ENCODE measurements at regions not wholly inside any gene's neighbourhood (a gene's known extent, or its start where the extent isn't known, plus 50 kb on each side); places are given as distances from the start of the nearest gene placed in this dataset.

DNA sequence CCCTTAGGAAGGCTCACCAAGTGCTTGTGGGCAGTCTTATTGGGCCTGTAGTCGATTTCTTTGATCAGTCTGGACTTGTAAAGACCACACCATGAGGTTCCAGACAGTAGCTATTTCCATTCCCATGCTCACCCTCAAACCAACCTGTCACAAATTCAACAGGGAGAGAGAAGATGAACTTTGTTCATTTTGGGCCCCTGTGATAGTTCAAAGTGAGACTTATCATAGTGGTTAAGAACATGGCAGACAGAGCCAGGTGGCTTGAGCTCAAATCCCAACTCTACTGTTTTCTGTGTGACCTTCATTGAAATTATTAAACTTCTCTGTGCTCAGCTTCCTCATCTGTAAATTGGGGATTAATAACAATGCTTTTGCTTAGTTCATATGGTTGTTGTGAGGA is 53.9 kb upstream of the CTLA4 start (continued):
- TF ChIP-seq CEBPG (CRISPR knock-in tag; IDR thresholded peaks at IDR 0.05), result no peak
- no peak for TF ChIP-seq MED13 (CRISPR knock-in tag; IDR thresholded peaks at IDR 0.05)
- TF ChIP-seq DNMT1 (CRISPR knock-in tag; IDR thresholded peaks at IDR 0.05), result no peak
- TF ChIP-seq HNF4G (IDR thresholded peaks at IDR 0.05; ENCODE audit: borderline replicate concordance, low read depth, low read length), result peak; percentile 72; the same call in 1 of the 2 replicates
- no peak for TF ChIP-seq HNF4G (CRISPR knock-in tag; IDR thresholded peaks at IDR 0.05; ENCODE audit: borderline replicate concordance, low read depth)
- TF ChIP-seq, protein P1, sequence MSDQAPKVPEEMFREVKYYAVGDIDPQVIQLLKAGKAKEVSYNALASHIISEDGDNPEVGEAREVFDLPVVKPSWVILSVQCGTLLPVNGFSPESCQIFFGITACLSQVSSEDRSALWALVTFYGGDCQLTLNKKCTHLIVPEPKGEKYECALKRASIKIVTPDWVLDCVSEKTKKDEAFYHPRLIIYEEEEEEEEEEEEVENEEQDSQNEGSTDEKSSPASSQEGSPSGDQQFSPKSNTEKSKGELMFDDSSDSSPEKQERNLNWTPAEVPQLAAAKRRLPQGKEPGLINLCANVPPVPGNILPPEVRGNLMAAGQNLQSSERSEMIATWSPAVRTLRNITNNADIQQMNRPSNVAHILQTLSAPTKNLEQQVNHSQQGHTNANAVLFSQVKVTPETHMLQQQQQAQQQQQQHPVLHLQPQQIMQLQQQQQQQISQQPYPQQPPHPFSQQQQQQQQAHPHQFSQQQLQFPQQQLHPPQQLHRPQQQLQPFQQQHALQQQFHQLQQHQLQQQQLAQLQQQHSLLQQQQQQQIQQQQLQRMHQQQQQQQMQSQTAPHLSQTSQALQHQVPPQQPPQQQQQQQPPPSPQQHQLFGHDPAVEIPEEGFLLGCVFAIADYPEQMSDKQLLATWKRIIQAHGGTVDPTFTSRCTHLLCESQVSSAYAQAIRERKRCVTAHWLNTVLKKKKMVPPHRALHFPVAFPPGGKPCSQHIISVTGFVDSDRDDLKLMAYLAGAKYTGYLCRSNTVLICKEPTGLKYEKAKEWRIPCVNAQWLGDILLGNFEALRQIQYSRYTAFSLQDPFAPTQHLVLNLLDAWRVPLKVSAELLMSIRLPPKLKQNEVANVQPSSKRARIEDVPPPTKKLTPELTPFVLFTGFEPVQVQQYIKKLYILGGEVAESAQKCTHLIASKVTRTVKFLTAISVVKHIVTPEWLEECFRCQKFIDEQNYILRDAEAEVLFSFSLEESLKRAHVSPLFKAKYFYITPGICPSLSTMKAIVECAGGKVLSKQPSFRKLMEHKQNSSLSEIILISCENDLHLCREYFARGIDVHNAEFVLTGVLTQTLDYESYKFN (CRISPR knock-in tag; conservative IDR thresholded peaks at IDR 0.05), result peak; percentile 61
- TF ChIP-seq, protein P2, sequence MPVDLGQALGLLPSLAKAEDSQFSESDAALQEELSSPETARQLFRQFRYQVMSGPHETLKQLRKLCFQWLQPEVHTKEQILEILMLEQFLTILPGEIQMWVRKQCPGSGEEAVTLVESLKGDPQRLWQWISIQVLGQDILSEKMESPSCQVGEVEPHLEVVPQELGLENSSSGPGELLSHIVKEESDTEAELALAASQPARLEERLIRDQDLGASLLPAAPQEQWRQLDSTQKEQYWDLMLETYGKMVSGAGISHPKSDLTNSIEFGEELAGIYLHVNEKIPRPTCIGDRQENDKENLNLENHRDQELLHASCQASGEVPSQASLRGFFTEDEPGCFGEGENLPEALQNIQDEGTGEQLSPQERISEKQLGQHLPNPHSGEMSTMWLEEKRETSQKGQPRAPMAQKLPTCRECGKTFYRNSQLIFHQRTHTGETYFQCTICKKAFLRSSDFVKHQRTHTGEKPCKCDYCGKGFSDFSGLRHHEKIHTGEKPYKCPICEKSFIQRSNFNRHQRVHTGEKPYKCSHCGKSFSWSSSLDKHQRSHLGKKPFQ (CRISPR knock-in tag; IDR thresholded peaks at IDR 0.05; ENCODE audit: insufficient replicate concordance), result no peak
- TF ChIP-seq ZNF644 (CRISPR knock-in tag; IDR thresholded peaks at IDR 0.05; ENCODE audit: low read depth), result peak; percentile 98
- TF ChIP-seq, protein P3, sequence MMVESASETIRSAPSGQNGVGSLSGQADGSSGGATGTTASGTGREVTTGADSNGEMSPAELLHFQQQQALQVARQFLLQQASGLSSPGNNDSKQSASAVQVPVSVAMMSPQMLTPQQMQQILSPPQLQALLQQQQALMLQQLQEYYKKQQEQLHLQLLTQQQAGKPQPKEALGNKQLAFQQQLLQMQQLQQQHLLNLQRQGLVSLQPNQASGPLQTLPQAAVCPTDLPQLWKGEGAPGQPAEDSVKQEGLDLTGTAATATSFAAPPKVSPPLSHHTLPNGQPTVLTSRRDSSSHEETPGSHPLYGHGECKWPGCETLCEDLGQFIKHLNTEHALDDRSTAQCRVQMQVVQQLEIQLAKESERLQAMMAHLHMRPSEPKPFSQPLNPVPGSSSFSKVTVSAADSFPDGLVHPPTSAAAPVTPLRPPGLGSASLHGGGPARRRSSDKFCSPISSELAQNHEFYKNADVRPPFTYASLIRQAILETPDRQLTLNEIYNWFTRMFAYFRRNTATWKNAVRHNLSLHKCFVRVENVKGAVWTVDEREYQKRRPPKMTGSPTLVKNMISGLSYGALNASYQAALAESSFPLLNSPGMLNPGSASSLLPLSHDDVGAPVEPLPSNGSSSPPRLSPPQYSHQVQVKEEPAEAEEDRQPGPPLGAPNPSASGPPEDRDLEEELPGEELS (CRISPR knock-in tag; IDR thresholded peaks at IDR 0.05), result 0 out of 2 replicates have a peak, but pooled peaks have one; percentile 15
- TF ChIP-seq, protein P4, sequence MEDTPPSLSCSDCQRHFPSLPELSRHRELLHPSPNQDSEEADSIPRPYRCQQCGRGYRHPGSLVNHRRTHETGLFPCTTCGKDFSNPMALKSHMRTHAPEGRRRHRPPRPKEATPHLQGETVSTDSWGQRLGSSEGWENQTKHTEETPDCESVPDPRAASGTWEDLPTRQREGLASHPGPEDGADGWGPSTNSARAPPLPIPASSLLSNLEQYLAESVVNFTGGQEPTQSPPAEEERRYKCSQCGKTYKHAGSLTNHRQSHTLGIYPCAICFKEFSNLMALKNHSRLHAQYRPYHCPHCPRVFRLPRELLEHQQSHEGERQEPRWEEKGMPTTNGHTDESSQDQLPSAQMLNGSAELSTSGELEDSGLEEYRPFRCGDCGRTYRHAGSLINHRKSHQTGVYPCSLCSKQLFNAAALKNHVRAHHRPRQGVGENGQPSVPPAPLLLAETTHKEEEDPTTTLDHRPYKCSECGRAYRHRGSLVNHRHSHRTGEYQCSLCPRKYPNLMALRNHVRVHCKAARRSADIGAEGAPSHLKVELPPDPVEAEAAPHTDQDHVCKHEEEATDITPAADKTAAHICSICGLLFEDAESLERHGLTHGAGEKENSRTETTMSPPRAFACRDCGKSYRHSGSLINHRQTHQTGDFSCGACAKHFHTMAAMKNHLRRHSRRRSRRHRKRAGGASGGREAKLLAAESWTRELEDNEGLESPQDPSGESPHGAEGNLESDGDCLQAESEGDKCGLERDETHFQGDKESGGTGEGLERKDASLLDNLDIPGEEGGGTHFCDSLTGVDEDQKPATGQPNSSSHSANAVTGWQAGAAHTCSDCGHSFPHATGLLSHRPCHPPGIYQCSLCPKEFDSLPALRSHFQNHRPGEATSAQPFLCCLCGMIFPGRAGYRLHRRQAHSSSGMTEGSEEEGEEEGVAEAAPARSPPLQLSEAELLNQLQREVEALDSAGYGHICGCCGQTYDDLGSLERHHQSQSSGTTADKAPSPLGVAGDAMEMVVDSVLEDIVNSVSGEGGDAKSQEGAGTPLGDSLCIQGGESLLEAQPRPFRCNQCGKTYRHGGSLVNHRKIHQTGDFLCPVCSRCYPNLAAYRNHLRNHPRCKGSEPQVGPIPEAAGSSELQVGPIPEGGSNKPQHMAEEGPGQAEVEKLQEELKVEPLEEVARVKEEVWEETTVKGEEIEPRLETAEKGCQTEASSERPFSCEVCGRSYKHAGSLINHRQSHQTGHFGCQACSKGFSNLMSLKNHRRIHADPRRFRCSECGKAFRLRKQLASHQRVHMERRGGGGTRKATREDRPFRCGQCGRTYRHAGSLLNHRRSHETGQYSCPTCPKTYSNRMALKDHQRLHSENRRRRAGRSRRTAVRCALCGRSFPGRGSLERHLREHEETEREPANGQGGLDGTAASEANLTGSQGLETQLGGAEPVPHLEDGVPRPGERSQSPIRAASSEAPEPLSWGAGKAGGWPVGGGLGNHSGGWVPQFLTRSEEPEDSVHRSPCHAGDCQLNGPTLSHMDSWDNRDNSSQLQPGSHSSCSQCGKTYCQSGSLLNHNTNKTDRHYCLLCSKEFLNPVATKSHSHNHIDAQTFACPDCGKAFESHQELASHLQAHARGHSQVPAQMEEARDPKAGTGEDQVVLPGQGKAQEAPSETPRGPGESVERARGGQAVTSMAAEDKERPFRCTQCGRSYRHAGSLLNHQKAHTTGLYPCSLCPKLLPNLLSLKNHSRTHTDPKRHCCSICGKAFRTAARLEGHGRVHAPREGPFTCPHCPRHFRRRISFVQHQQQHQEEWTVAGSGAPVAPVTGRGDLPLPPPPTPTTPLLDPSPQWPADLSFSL (CRISPR knock-in tag; IDR thresholded peaks at IDR 0.05), result no peak
- 0 out of 2 replicates have a peak, but pooled peaks have one; percentile 29 for TF ChIP-seq ZSCAN30 (CRISPR knock-in tag; IDR thresholded peaks at IDR 0.05)
- TF ChIP-seq, protein P5, sequence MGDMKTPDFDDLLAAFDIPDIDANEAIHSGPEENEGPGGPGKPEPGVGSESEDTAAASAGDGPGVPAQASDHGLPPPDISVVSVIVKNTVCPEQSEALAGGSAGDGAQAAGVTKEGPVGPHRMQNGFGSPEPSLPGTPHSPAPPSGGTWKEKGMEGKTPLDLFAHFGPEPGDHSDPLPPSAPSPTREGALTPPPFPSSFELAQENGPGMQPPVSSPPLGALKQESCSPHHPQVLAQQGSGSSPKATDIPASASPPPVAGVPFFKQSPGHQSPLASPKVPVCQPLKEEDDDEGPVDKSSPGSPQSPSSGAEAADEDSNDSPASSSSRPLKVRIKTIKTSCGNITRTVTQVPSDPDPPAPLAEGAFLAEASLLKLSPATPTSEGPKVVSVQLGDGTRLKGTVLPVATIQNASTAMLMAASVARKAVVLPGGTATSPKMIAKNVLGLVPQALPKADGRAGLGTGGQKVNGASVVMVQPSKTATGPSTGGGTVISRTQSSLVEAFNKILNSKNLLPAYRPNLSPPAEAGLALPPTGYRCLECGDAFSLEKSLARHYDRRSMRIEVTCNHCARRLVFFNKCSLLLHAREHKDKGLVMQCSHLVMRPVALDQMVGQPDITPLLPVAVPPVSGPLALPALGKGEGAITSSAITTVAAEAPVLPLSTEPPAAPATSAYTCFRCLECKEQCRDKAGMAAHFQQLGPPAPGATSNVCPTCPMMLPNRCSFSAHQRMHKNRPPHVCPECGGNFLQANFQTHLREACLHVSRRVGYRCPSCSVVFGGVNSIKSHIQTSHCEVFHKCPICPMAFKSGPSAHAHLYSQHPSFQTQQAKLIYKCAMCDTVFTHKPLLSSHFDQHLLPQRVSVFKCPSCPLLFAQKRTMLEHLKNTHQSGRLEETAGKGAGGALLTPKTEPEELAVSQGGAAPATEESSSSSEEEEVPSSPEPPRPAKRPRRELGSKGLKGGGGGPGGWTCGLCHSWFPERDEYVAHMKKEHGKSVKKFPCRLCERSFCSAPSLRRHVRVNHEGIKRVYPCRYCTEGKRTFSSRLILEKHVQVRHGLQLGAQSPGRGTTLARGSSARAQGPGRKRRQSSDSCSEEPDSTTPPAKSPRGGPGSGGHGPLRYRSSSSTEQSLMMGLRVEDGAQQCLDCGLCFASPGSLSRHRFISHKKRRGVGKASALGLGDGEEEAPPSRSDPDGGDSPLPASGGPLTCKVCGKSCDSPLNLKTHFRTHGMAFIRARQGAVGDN (CRISPR knock-in tag; IDR thresholded peaks at IDR 0.05), result no peak

All from HepG2 (cell line).